Activated CD4-positive, alpha-beta T cell treated with anti-CD3 and anti-CD28 coated beads for 24 hours (primary cell): ENCODE measurements at regions not wholly inside any gene's neighbourhood (a gene's known extent, or its start where the extent isn't known, plus 50 kb on each side); places are given as distances from the start of the nearest gene placed in this dataset.
"Not testable (repeated sequence)": the region's sequence is repeated elsewhere in the genome, so short reads cannot be mapped to it uniquely, and the experiment has no call there.

Source experiments
- DNase-seq, 2 donors: peaks; one replicate each; pipeline ENCODE4 v3.0.0-alpha.2; 2020; ENCODE audit warnings: low read depth in 2 of 2

DNA sequence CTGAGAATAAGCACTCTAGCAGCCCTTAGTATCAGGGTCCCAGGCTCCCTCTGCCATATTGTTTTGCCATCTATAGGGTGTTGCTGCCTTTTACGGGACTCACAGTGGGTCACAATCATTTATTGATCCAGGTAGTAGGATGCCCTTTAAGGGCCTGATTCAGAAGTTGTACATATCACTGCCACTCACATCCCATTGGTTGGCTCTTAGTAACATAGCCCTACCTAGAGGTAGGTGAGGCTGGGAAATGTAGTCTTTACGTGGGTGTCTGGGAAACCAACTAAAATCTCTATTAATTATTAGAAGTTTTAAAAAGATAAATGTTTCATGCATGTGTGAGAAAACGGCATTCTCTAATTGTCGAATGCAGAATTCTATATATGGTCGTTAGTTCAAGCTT lies 78.8 kb upstream of the ATP5PO start:
- no peak for DNase-seq

- no peak for DNase-seq
Measured at GRCh38 chr21:33993286-33994231, 78.0 kb upstream of the ATP5PO start.

- DNase-seq: not testable (repeated sequence)
Measured at GRCh38 chr21:33992412-33992811, 76.8 kb upstream of the ATP5PO start.

DNA sequence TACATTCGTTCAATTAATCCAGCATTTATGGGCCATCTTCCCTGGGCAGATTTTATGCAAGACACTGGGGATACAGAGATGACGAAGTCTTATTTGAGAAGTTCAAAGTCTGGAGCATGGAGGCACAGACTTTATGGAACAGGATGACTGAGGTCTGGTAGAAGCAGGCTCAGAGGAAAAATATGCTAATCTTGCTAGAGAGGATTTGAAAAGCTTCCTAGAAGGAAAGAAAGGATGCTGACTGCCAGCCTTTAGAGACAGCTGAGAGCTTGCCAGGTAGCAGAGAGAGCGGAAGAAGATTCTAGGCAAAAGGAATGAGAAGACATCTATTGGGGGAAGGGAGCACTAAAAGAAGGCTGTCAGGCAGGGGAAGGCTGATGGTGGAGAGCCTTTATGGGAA lies 75.5 kb upstream of the ATP5PO start:
- DNase-seq: no peak

- no peak for DNase-seq
Measured at GRCh38 chr21:33989440-33989839, 73.8 kb upstream of the ATP5PO start.

DNA sequence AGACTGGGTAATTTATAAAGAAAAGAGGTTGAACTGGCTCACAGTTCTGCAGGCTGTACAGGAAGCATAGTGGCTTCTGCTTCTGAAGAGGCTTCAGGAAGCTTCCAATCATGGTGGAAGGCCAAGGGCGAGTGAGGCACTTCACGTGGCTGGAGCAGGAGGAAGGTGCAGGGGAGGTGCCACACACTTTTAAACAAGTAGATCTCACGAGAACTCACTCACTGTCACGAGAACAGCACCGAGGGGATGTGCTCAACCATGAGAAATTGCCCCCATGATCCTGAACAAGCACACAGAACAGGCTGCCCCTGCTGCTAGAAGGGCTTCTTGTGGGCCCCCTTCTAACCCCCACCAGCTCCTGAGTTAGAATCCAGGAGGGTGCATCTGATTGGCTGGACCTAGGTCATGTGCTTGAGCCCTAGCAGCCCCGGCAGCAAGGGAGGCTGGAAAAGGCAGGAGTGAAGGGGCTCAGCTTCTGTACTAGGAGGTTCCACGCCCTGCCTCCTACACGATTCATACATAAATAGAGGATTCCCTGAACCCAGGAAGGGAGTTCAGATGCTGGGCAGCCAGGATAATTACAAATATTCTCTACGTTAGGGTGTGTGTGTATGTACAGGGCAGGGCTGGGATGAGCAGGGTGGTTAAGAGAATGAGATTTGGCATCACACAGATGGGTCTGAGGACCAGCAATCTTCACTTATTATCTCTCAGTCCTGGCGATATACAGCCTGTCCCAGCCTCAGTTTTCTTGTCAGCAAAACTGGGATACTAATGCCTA lies 72.8 kb upstream of the ATP5PO start:
- no peak for DNase-seq

- DNase-seq: no peak
Measured at GRCh38 chr21:33987461-33987860, 71.9 kb upstream of the ATP5PO start.

GRCh38 chr21:33985117-33986050 lies 69.8 kb upstream of the ATP5PO start:
- DNase-seq: no peak

- DNase-seq: no peak
Measured at GRCh38 chr21:33984021-33984481, 68.4 kb upstream of the ATP5PO start.

GRCh38 chr21:33981391-33982101 lies 65.9 kb upstream of the ATP5PO start:
- no peak for DNase-seq

- DNase-seq: no peak
Measured at GRCh38 chr21:33980276-33980916, 64.8 kb upstream of the ATP5PO start.

DNA sequence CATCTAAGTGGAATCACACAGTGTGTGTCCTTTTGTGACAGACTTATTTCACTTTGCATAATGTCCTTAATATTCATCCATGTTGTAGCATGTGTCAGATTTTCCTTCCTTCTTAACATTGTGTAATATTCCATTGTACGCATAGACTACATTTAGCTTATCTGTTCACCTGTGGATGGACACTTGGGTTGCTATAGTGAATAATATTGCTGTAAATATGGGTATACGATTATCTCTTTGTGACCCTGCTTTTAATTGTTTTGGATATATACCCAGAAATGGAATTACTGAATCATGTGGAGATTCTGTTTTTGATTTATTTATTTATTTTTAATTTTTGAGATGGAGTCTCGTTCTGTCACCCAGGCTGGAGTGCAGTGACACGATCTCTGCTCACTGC lies 63.0 kb upstream of the ATP5PO start:
- DNase-seq: no peak

DNA sequence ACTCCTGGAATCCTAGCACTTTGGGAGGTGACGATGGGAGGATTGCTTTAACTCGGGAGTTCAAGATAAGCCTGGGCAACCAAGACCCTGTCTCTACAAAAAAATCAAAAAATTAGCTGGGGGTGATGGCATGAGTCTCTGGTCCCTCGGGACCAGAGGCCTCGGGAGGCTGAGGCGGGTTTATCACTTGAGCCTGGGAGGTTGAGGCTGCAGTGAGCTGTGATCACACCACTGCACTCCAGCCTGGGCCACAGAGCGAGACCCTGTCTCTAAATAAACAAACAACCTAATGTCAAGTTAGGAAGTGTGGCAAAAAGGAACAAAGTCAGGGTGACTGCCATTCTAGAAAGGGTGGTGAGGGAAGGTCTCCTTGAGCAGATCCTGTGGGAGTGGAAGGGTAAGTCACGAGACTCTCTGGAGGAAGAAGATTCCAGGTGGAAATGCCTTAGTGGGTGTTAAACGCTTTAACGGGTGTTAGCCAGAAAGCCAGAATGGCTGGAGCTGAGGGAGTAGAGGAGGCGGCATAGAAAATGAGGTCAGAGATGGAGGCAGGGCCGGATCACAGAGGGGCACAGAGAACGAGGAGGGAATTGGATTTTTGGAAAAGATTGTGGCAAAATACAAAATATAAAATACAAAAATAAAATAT lies 62.2 kb upstream of the ATP5PO start:
- DNase-seq: no peak

GRCh38 chr21:33977017-33977720 lies 61.6 kb upstream of the ATP5PO start:
- DNase-seq: peak in 1 of 2 donors; percentile 12

- DNase-seq: peak; percentile 28 to 38
Measured at GRCh38 chr21:33976082-33977016, 60.7 kb upstream of the ATP5PO start.

DNA sequence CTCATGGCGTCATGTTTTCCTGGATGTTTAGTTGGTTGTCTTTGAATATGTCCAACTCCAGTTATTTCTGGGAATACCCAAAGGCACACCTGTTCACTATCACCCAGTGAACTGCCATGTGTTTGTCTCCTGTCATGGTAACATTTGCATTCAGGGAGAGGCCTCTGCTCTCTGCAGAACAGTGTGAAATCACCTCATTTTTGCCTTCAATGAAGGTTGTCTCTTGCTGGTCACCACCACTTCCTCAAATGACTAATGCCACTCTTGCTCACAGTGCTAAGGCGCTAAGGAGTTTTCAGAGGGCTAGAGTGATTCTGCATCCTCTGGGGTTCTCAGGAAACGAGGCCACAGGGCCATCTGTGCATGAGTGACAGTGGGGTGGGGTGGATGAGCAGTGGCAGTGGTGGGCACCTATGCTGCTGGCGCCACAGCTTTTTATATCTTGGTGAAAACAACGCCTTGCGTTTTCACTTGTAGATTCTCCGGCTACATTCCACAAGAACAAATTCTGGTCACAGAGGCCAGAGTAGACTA lies 60.0 kb upstream of the ATP5PO start:
- peak; percentile 36 to 42 for DNase-seq

GRCh38 chr21:33974513-33975468 lies 59.2 kb upstream of the ATP5PO start:
- no peak for DNase-seq
